Putamen (tissue), 1 donor: ENCODE measurements at regions not wholly inside any gene's neighbourhood (a gene's known extent, or its start where the extent isn't known, plus 50 kb on each side); places are given as distances from the start of the nearest gene placed in this dataset.
"Not testable (repeated sequence)": the region's sequence is repeated elsewhere in the genome, so short reads cannot be mapped to it uniquely, and the experiment has no call there.

Source experiments
- DNase-seq: peaks from one replicate; pipeline ENCODE4 v3.0.0-alpha.2; 2016; ENCODE audit warnings: low spot score

- no peak for DNase-seq
These were observed 62.9 kb downstream of the ACKR3 start for GRCh38 chr2:236632295-236633218.

GRCh38 chr2:236633219-236633570, 63.6 kb downstream of the ACKR3 start:
- no peak for DNase-seq

GRCh38 chr2:236633775-236634560, 64.3 kb downstream of the ACKR3 start:
- DNase-seq: no peak

- DNase-seq: no peak
These were observed 66.6 kb downstream of the ACKR3 start for GRCh38 chr2:236636261-236636660.

GRCh38 chr2:236636714-236637470, 67.3 kb downstream of the ACKR3 start:
- DNase-seq: no peak

- no peak for DNase-seq
These were observed 68.3 kb downstream of the ACKR3 start for GRCh38 chr2:236637686-236638569.

GRCh38 chr2:236638707-236639106, 69.1 kb downstream of the ACKR3 start:
- DNase-seq: no peak

GRCh38 chr2:236639461-236640235, 70.0 kb downstream of the ACKR3 start:
- DNase-seq: no peak

GRCh38 chr2:236641051-236641726, 71.6 kb downstream of the ACKR3 start:
- no peak for DNase-seq

GRCh38 chr2:236642125-236642524, 72.5 kb downstream of the ACKR3 start:
- DNase-seq: peak; percentile 23

GRCh38 chr2:236642584-236643291, 73.1 kb downstream of the ACKR3 start:
- DNase-seq: no peak

- DNase-seq: no peak
These were observed 73.9 kb downstream of the ACKR3 start for GRCh38 chr2:236643480-236643879.

- no peak for DNase-seq
These were observed 74.4 kb downstream of the ACKR3 start for GRCh38 chr2:236644067-236644466.

- DNase-seq: no peak
These were observed 74.9 kb downstream of the ACKR3 start for GRCh38 chr2:236644502-236644911.

GRCh38 chr2:236645141-236645540, 75.5 kb downstream of the ACKR3 start:
- not testable (repeated sequence) for DNase-seq

GRCh38 chr2:236646441-236646840, 76.8 kb downstream of the ACKR3 start:
- DNase-seq: no peak

GRCh38 chr2:236646871-236647270, 77.2 kb downstream of the ACKR3 start:
- DNase-seq: no peak

- DNase-seq: no peak
These were observed 78.0 kb downstream of the ACKR3 start for GRCh38 chr2:236647621-236648020.

GRCh38 chr2:236653863-236654262, 84.2 kb downstream of the ACKR3 start:
- no peak for DNase-seq
